Osteoblast (primary cell): ENCODE measurements at regions not wholly inside any gene's neighbourhood (a gene's known extent, or its start where the extent isn't known, plus 50 kb on each side); places are given as distances from the start of the nearest gene placed in this dataset.

Source experiments
- DNase-seq: peaks from one replicate; pipeline ENCODE4 v3.0.0; 2011; ENCODE audit warnings: low spot score, mixed read lengths; ENCODE audit not compliant: insufficient read length; ENCODE audit errors: missing footprints
- H2AFZ ChIP-seq: 2 replicates; pipeline ENCODE4 v1.6.0; 2011; ENCODE audit warnings: mild to moderate bottlenecking, low read length
- H3K27ac ChIP-seq: 2 replicates; pipeline ENCODE4 v1.5.1; 2011; ENCODE audit warnings: mild to moderate bottlenecking, low read depth, low read length, moderate library complexity
- H3K27me3 ChIP-seq: 2 replicates; pipeline ENCODE4 v1.6.0; 2012; ENCODE audit warnings: mild to moderate bottlenecking, control low read depth, inconsistent platforms, low read length, moderate library complexity; ENCODE audit not compliant: insufficient read depth
- H3K36me3 ChIP-seq: 2 replicates; pipeline ENCODE4 v1.5.1; 2011; ENCODE audit warnings: mild to moderate bottlenecking, low read length, control low read depth, moderate library complexity; ENCODE audit not compliant: insufficient read depth
- H3K4me1 ChIP-seq: 2 replicates; pipeline ENCODE4 v1.5.1; 2011; ENCODE audit warnings: mild to moderate bottlenecking, low read length, control low read depth, moderate library complexity; ENCODE audit not compliant: insufficient read depth
- H3K4me2 ChIP-seq: 2 replicates; pipeline ENCODE4 v1.6.0; 2011; ENCODE audit warnings: mild to moderate bottlenecking, low read length; ENCODE audit not compliant: insufficient read depth
- H3K4me3 ChIP-seq: fragments of 200-600 bp; sonication (generic); 3 replicates; pipeline ENCODE4 v1.5.1; 2012; ENCODE audit warnings: mild to moderate bottlenecking, low read length, inconsistent platforms; ENCODE audit not compliant: insufficient read depth
- H3K79me2 ChIP-seq: 2 replicates; pipeline ENCODE4 v1.6.0; 2012; ENCODE audit warnings: mild to moderate bottlenecking, low read length, control low read depth, inconsistent platforms; ENCODE audit not compliant: insufficient read depth
- H3K9me3 ChIP-seq: 2 replicates; pipeline ENCODE4 v1.5.1; 2011; ENCODE audit warnings: low read depth, low read length, control low read depth
- H4K20me1 ChIP-seq: 2 replicates; pipeline ENCODE4 v1.6.0; 2012; ENCODE audit warnings: mild to moderate bottlenecking, low read length, control low read depth; ENCODE audit not compliant: insufficient read depth
- TF ChIP-seq, protein P1 (sequence below): IDR thresholded peaks from 2 replicates; pipeline ENCODE4 v1.5.1; 2011; ENCODE audit warnings: mild to moderate bottlenecking, low read depth, low read length, moderate library complexity; ENCODE audit errors: extremely low read depth

DNA sequence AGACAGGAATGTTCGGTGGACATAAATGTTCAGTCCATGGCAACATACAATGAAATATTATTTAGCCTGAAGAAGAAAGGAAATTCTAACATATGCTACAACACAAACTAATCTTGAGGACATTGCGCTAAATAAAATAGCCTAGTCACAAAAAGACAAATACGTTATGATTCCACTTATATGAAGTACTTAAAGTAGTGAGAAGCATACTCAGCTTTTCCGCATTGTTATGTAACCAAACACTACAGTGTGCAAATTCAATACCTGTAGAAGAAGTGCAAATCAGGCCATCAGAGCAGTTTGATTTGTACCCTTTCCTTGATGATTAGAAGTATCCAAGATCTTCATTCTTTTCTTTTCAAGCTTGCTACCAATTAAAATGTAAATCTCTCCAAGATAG is 1023.4 kb upstream of the NR2F2 start:
- H3K36me3 ChIP-seq, result no peaks in the 10 kb centered on the region
- H3K79me2 ChIP-seq, result no peaks in the 10 kb centered on the region
- DNase-seq, result no peak
- peaks cover 5% of the 10 kb centered on the region for H3K4me1 ChIP-seq
- H3K27ac ChIP-seq, result no peak overlapping the region
- TF ChIP-seq, protein P1, sequence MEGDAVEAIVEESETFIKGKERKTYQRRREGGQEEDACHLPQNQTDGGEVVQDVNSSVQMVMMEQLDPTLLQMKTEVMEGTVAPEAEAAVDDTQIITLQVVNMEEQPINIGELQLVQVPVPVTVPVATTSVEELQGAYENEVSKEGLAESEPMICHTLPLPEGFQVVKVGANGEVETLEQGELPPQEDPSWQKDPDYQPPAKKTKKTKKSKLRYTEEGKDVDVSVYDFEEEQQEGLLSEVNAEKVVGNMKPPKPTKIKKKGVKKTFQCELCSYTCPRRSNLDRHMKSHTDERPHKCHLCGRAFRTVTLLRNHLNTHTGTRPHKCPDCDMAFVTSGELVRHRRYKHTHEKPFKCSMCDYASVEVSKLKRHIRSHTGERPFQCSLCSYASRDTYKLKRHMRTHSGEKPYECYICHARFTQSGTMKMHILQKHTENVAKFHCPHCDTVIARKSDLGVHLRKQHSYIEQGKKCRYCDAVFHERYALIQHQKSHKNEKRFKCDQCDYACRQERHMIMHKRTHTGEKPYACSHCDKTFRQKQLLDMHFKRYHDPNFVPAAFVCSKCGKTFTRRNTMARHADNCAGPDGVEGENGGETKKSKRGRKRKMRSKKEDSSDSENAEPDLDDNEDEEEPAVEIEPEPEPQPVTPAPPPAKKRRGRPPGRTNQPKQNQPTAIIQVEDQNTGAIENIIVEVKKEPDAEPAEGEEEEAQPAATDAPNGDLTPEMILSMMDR, result no peak
- H3K9me3 ChIP-seq, result no peaks in the 10 kb centered on the region
- no peaks in the 10 kb centered on the region for H3K27me3 ChIP-seq
- H4K20me1 ChIP-seq, result no peaks in the 10 kb centered on the region
- H2AFZ ChIP-seq, result no peak overlapping the region
- no peak overlapping the region for H3K4me3 ChIP-seq
- H3K4me2 ChIP-seq, result no peak overlapping the region

DNA sequence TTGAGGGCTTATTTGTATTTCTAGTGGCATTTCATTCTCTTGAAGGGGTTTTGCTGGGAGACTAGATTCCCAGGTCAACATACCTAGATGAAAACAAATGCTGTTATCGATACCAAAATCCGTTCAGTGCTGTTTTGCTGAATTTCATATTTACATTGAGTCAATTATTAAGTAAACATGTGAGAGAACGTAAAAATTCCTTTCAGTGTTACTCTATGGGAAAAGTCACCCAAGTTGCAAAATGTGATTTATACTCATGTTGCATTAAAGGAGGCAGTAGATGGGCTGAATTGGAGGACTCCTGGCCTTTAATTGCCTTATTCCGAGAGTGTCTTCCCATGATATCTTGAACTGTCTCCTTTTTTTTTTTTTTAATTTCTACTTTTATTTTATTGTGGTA is 1011.3 kb upstream of the NR2F2 start:
- H3K4me2 ChIP-seq, result no peak overlapping the region
- H3K9me3 ChIP-seq, result no peaks in the 10 kb centered on the region
- no peak overlapping the region for H3K4me3 ChIP-seq
- H3K79me2 ChIP-seq, result no peaks in the 10 kb centered on the region
- TF ChIP-seq, protein P1, result no peak
- no peaks in the 10 kb centered on the region for H3K4me1 ChIP-seq
- no peak overlapping the region for H2AFZ ChIP-seq
- no peaks in the 10 kb centered on the region for H3K36me3 ChIP-seq
- H4K20me1 ChIP-seq, result no peaks in the 10 kb centered on the region
- no peak overlapping the region for H3K27ac ChIP-seq
- H3K27me3 ChIP-seq, result no peaks in the 10 kb centered on the region
- DNase-seq, result no peak

DNA sequence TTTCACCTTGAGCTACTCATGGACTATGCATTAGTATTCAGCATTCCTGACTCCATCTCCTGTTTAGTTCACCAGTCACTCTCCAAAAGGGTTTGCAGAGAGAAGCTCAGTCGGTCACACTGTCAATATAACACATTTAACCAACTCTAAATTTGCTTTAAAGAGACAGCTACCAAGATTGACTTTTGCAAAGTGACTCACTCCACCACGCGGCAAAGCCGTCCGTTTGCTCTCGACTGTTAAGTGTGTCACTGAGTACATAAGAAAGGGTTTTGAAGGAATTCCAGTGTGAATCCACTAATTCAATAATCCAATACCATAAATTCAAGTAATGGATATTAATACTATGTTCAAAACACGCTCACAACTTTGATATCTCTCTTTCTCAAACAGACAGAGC is 1006.7 kb upstream of the NR2F2 start:
- Histone ChIP-seq H4K20me1 (no peaks in the 10 kb centered on the region), H3K4me1 (no peaks in the 10 kb centered on the region), H3K36me3 (no peaks in the 10 kb centered on the region), H3K4me3 (no peak overlapping the region), H3K79me2 (no peaks in the 10 kb centered on the region), H3K27me3 (no peaks in the 10 kb centered on the region), H3K4me2 (no peak overlapping the region), H3K27ac (no peak overlapping the region), H2AFZ (no peak overlapping the region), H3K9me3 (no peaks in the 10 kb centered on the region)
- TF ChIP-seq, protein P1, result no peak
- DNase-seq, result no peak

DNA sequence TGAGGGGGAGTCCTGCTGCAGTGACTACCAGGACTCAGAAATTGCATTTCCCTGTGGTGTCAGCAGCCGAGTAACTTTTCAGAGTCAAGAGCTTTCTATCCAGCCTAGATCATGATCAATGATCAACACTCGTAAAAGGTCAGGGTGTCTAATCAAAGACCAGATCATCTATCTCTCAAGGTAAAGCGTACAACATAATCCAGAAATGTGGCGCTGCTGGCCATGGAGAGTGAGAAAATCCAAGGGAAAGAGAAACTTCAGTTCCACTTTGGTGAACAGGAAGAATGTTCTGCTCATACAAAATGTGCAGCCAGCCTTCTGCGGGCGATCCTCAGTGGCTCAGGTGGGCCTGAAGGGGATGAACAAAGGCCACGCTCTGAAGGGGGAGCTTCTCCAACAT is 1005.8 kb upstream of the NR2F2 start:
- Histone ChIP-seq H3K36me3 (no peaks in the 10 kb centered on the region), H2AFZ (no peak overlapping the region), H3K79me2 (no peaks in the 10 kb centered on the region), H4K20me1 (no peaks in the 10 kb centered on the region), H3K4me2 (no peak overlapping the region), H3K9me3 (no peaks in the 10 kb centered on the region), H3K4me3 (no peak overlapping the region), H3K27me3 (no peaks in the 10 kb centered on the region), H3K27ac (no peak overlapping the region), H3K4me1 (no peaks in the 10 kb centered on the region)
- TF ChIP-seq, protein P1, result no peak
- no peak for DNase-seq
